ENCODE measurements at regions not wholly inside any gene's neighbourhood (a gene's known extent, or its start where the extent isn't known, plus 50 kb on each side); places are given as distances from the start of the nearest gene placed in this dataset.
A peak's percentile ranks its signal among the peaks of the same experiment; 100 is the strongest.
"Not testable (repeated sequence)": the region's sequence is repeated elsewhere in the genome, so short reads cannot be mapped to it uniquely, and the experiment has no call there.

- TF ChIP-seq POLR2A (IDR thresholded peaks at IDR 0.05) = no peak
- TF ChIP-seq CTCF (IDR thresholded peaks at IDR 0.05) = peak in 3 of 5 experiments; percentile 30 to 35 (median 33)
- no peak for TF ChIP-seq EP300 (IDR thresholded peaks at IDR 0.05; ENCODE audit: low read depth)
- no peak for TF ChIP-seq POLR2AphosphoS5 (IDR thresholded peaks at IDR 0.05)
- H3K27me3 ChIP-seq = no peaks in the 10 kb centered on the region
- no peaks in the 10 kb centered on the region for H3K9me3 ChIP-seq
- H3K36me3 ChIP-seq = no peaks in the 10 kb centered on the region
- intact Hi-C loops (cut with DNase I; ENCODE audit: low total_unique reads) (no loop called here), in situ Hi-C loops (cut with MboI; ENCODE audit: low pct_ligation_motif_present in 1 of 4, low pct_unique_long_range_greater_than_20kb in 1 of 4, low sequenced_read_pairs in 3 of 4) (no loop called here)
- no peak overlapping the region for H3K27ac ChIP-seq
- no peak overlapping the region for H3K4me3 ChIP-seq
- 42 to 50% methylated on average over 2 to 4 of the region's 4 CpGs for WGBS, 2 donors (ENCODE audit: low coverage in 1 of 2)
- DNase-seq = no peak
- no peaks in the 10 kb centered on the region for H3K4me1 ChIP-seq
Observed at GRCh38 chr1:96596226-96596922, 125.2 kb upstream of the PTBP2 start.

- no peak for DNase-seq
- Histone ChIP-seq H3K4me3 (no peak overlapping the region), H3K9me3 (no peaks in the 10 kb centered on the region), H3K27ac (no peak overlapping the region), H3K27me3 (no peaks in the 10 kb centered on the region), H3K4me1 (no peaks in the 10 kb centered on the region), H3K36me3 (no peaks in the 10 kb centered on the region)
- in situ Hi-C loops (cut with MboI; ENCODE audit: low pct_ligation_motif_present in 1 of 4, low pct_unique_long_range_greater_than_20kb in 1 of 4, low sequenced_read_pairs in 3 of 4) (no loop called here), intact Hi-C loops (cut with DNase I; ENCODE audit: low total_unique reads) (no loop called here)
- WGBS, 2 donors (ENCODE audit: low coverage in 1 of 2) = 70 to 71% methylated on average over 1 of the region's 1 CpG
- TF ChIP-seq EP300 (IDR thresholded peaks at IDR 0.05; ENCODE audit: low read depth) (no peak), POLR2AphosphoS5 (IDR thresholded peaks at IDR 0.05) (no peak), CTCF (IDR thresholded peaks at IDR 0.05) (no peak), POLR2A (IDR thresholded peaks at IDR 0.05) (no peak)
Observed at GRCh38 chr1:96597218-96597617, 124.4 kb upstream of the PTBP2 start.

- Histone ChIP-seq H3K9me3 (no peaks in the 10 kb centered on the region), H3K4me3 (no peak overlapping the region), H3K4me1 (no peaks in the 10 kb centered on the region), H3K27ac (no peak overlapping the region), H3K27me3 (no peaks in the 10 kb centered on the region), H3K36me3 (no peaks in the 10 kb centered on the region)
- DNase-seq = no peak
- in situ Hi-C loops (cut with MboI; ENCODE audit: low pct_ligation_motif_present in 1 of 4, low pct_unique_long_range_greater_than_20kb in 1 of 4, low sequenced_read_pairs in 3 of 4) (no loop called here), intact Hi-C loops (cut with DNase I; ENCODE audit: low total_unique reads) (no loop called here)
- 51 to 56% methylated on average over 3 to 4 of the region's 4 CpGs for WGBS, 2 donors (ENCODE audit: low coverage in 1 of 2)
- TF ChIP-seq EP300 (IDR thresholded peaks at IDR 0.05; ENCODE audit: low read depth) (no peak), CTCF (IDR thresholded peaks at IDR 0.05) (no peak), POLR2A (IDR thresholded peaks at IDR 0.05) (no peak), POLR2AphosphoS5 (IDR thresholded peaks at IDR 0.05) (no peak)
Observed at GRCh38 chr1:96598416-96599168, 123.0 kb upstream of the PTBP2 start.

GRCh38 chr1:96604620-96605019 lies 117.0 kb upstream of the PTBP2 start:
- H3K36me3 ChIP-seq; H3K27ac ChIP-seq; H3K4me3 ChIP-seq; H3K9me3 ChIP-seq; intact Hi-C loops (cut with DNase I; ENCODE audit: low total_unique reads); H3K4me1 ChIP-seq; H3K27me3 ChIP-seq; DNase-seq; in situ Hi-C loops (cut with MboI; ENCODE audit: low pct_ligation_motif_present in 1 of 4, low pct_unique_long_range_greater_than_20kb in 1 of 4, low sequenced_read_pairs in 3 of 4): not testable (repeated sequence)
- WGBS, 2 donors (ENCODE audit: low coverage in 1 of 2) = 95% methylated on average over 15 of the region's 16 CpGs; no CpG with 5 or more reads in 1 of the 2 donors

GRCh38 chr1:96617375-96617774 lies 104.2 kb upstream of the PTBP2 start:
- H3K27ac ChIP-seq; DNase-seq; H3K4me3 ChIP-seq; H3K4me1 ChIP-seq; in situ Hi-C loops (cut with MboI; ENCODE audit: low pct_ligation_motif_present in 1 of 4, low pct_unique_long_range_greater_than_20kb in 1 of 4, low sequenced_read_pairs in 3 of 4); H3K9me3 ChIP-seq; H3K27me3 ChIP-seq; intact Hi-C loops (cut with DNase I; ENCODE audit: low total_unique reads); H3K36me3 ChIP-seq: not testable (repeated sequence)
- 92% methylated on average over 4 of the region's 5 CpGs; no CpG with 5 or more reads in 1 of the 2 donors for whole genome bisulfite sequencing, 2 donors (ENCODE audit: low coverage in 1 of 2)
